HFFc6 (cell line): ENCODE measurements at regions not wholly inside any gene's neighbourhood (a gene's known extent, or its start where the extent isn't known, plus 50 kb on each side); places are given as distances from the start of the nearest gene placed in this dataset.

Experiments used
- DNase-seq: peaks from one replicate; pipeline ENCODE4 v3.0.0-alpha.2; 2018
- H3K27ac Mint-ChIP-seq: 2 replicates; pipeline ENCODE4 v1.8.0; 2020; ENCODE audit warnings: mild to moderate bottlenecking, mixed read lengths
- H3K27me3 Mint-ChIP-seq: 2 replicates; pipeline ENCODE4 v1.8.0; 2021; ENCODE audit warnings: mild to moderate bottlenecking, moderate library complexity, mixed read lengths; ENCODE audit not compliant: insufficient read depth
- H3K36me3 Mint-ChIP-seq: 2 replicates; pipeline ENCODE4 v1.8.0; 2021; ENCODE audit warnings: low read depth, mixed read lengths
- H3K4me1 Mint-ChIP-seq: 2 replicates; pipeline ENCODE4 v1.8.0; 2020; ENCODE audit warnings: low read depth, mixed read lengths
- H3K4me3 Mint-ChIP-seq: 2 replicates; pipeline ENCODE4 v1.8.0; 2020; ENCODE audit warnings: mild to moderate bottlenecking, moderate library complexity, mixed read lengths
- H3K9me3 Mint-ChIP-seq: 2 replicates; pipeline ENCODE4 v1.8.0; 2020; ENCODE audit warnings: mild to moderate bottlenecking, mixed read lengths
- CTCF ChIP-seq: fragments of 200-600 bp; sonication (generic); IDR thresholded peaks from 2 replicates; pipeline ENCODE4 v1.5.0; 2021; ENCODE audit warnings: antibody characterized with exemption, mild to moderate bottlenecking

GRCh38 chr15:38164061-38164460 is 88.6 kb upstream of the SPRED1 start:
- DNase-seq: no peak
- H3K36me3 Mint-ChIP-seq: no peaks in the 10 kb centered on the region
- H3K4me1 Mint-ChIP-seq: no peaks in the 10 kb centered on the region
- peaks cover 40% of the 10 kb centered on the region for H3K27me3 Mint-ChIP-seq
- no peaks in the 10 kb centered on the region for H3K9me3 Mint-ChIP-seq
- no peak for TF ChIP-seq CTCF
- H3K27ac Mint-ChIP-seq: no peak overlapping the region
- H3K4me3 Mint-ChIP-seq: no peak overlapping the region

DNA sequence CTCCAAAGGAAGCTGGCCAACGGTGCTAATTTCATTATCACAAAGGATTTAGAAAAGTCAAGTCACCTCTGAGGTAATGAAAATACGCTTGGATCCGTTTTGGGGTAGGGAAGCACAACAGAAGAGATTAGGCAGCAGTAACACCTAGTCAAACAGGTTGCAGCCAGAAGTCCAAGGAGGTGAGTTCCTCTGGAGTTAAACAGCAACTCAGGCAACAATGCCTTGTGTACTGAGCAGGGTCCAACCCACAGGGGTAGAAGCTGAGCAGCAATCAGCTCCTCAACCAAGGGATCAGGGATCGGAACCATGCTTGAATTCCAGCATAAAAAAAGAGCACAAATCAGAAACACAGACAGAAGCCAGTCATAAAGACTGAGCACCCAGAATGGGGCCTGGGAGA is 88.1 kb upstream of the SPRED1 start:
- Mint-ChIP-seq H3K9me3 (no peaks in the 10 kb centered on the region), H3K4me3 (no peak overlapping the region), H3K27me3 (peaks cover 40% of the 10 kb centered on the region), H3K4me1 (no peaks in the 10 kb centered on the region), H3K27ac (no peak overlapping the region), H3K36me3 (no peaks in the 10 kb centered on the region)
- no peak for TF ChIP-seq CTCF
- no peak for DNase-seq

GRCh38 chr15:38168467-38169070 is 84.1 kb upstream of the SPRED1 start:
- DNase-seq: no peak
- TF ChIP-seq CTCF: no peak
- H3K4me1 Mint-ChIP-seq: peaks cover 9% of the 10 kb centered on the region
- no peak overlapping the region for H3K27ac Mint-ChIP-seq
- no peaks in the 10 kb centered on the region for H3K9me3 Mint-ChIP-seq
- peaks cover 35% of the 10 kb centered on the region for H3K27me3 Mint-ChIP-seq
- no peak overlapping the region for H3K4me3 Mint-ChIP-seq
- no peaks in the 10 kb centered on the region for H3K36me3 Mint-ChIP-seq

GRCh38 chr15:38171973-38172372 is 80.7 kb upstream of the SPRED1 start:
- peaks cover 18% of the 10 kb centered on the region for H3K4me1 Mint-ChIP-seq
- no peaks in the 10 kb centered on the region for H3K36me3 Mint-ChIP-seq
- peaks cover 24% of the 10 kb centered on the region for H3K27me3 Mint-ChIP-seq
- TF ChIP-seq CTCF: no peak
- H3K9me3 Mint-ChIP-seq: no peaks in the 10 kb centered on the region
- no peak overlapping the region for H3K27ac Mint-ChIP-seq
- no peak overlapping the region for H3K4me3 Mint-ChIP-seq
- DNase-seq: no peak

DNA sequence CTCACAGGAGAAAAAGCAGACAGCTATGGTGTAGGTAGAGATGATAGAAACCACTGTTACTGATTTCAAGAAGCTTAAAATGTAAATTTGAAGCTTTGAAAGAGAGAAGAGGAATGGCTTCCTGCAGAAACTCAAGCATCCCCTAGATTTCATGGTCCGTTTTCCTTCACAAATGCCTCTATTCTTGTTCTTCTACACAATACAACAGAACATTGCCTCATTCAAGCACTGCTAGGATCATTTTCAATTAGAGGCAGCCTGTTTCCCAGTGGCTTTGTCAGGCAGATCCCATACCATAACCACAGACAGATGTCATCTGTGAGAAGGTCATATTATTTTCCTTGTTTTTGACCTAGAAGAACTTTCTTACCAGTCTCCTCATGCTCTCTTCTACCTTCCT is 77.9 kb upstream of the SPRED1 start:
- Mint-ChIP-seq H3K9me3 (no peaks in the 10 kb centered on the region), H3K27ac (no peak overlapping the region), H3K4me1 (peaks cover 17% of the 10 kb centered on the region), H3K36me3 (no peaks in the 10 kb centered on the region), H3K27me3 (peaks cover 17% of the 10 kb centered on the region), H3K4me3 (no peak overlapping the region)
- no peak for DNase-seq
- TF ChIP-seq CTCF: no peak

DNA sequence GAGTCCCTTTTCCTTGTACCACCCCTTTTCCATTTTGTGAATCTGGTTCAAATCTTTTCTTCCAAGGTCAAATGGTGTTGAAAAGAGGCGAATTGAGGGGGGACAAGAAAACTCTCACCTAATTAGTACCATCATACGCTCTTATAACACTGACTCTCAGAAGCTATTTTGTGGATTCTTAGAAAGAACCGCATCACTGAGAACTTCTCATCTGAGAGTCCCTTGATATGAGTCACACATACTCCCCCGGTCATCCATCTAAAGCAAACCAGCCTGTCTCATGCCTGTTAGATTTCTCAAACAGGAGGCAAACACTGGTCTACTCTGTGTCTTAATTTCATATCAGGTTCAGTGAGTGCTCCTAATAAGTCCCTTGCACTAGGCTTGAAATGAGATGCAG is 76.5 kb upstream of the SPRED1 start:
- no peak for TF ChIP-seq CTCF
- Mint-ChIP-seq H3K36me3 (no peaks in the 10 kb centered on the region), H3K4me1 (peaks cover 10% of the 10 kb centered on the region), H3K9me3 (no peaks in the 10 kb centered on the region), H3K27ac (no peak overlapping the region), H3K4me3 (no peak overlapping the region), H3K27me3 (peaks cover 21% of the 10 kb centered on the region)
- peak; percentile 52 for DNase-seq
